ENCODE measurements at regions not wholly inside any gene's neighbourhood (a gene's known extent, or its start where the extent isn't known, plus 50 kb on each side); places are given as distances from the start of the nearest gene placed in this dataset.
A peak's percentile ranks its signal among the peaks of the same experiment; 100 is the strongest.

GRCh38 chr10:110444004-110444337, 53.7 kb upstream of the DUSP5 start:
- Histone ChIP-seq H3K9me3 (ENCODE audit: control insufficient read depth in 4 of 4, insufficient read depth in 3 of 4, low read length in 3 of 4) (no peaks in the 10 kb centered on the region), H3K27me3 (ENCODE audit: control insufficient read depth in 3 of 3, insufficient read depth in 3 of 3, low read length in 2 of 3) (no peaks in the 10 kb centered on the region), H3K27ac (ENCODE audit: low read depth in 1 of 2, low read length in 1 of 2) (no peak overlapping the region), H3K4me1 (ENCODE audit: control insufficient read depth in 5 of 5, insufficient read depth in 5 of 5, low read length in 5 of 5) (peaks cover 0 to 6% (median 0%) of the 10 kb centered on the region in 5 donors), H3K9ac (ENCODE audit: insufficient read depth in 1 of 2, low read length in 2 of 2) (no peak overlapping the region), H3K36me3 (ENCODE audit: control insufficient read depth in 4 of 4, insufficient read depth in 4 of 4, low read length in 4 of 4) (no peaks in the 10 kb centered on the region), H3K4me3 (no peak overlapping the region)
- no peak for TF ChIP-seq CTCF (IDR thresholded peaks at IDR 0.05; ENCODE audit: control extremely low read depth, extremely low read depth)
- DNase-seq (no peak), ATAC-seq (ENCODE audit: insufficient read depth, low FRiP score) (no peak)

- TF ChIP-seq CTCF (IDR thresholded peaks at IDR 0.05; ENCODE audit: control extremely low read depth, extremely low read depth), result no peak
- H3K36me3 ChIP-seq (ENCODE audit: control insufficient read depth in 4 of 4, insufficient read depth in 4 of 4, low read length in 4 of 4), result no peaks in the 10 kb centered on the region
- no peak overlapping the region for H3K9ac ChIP-seq (ENCODE audit: insufficient read depth in 1 of 2, low read length in 2 of 2)
- H3K4me3 ChIP-seq, result no peak overlapping the region
- DNase-seq (no peak), ATAC-seq (ENCODE audit: insufficient read depth, low FRiP score) (no peak)
- H3K27me3 ChIP-seq (ENCODE audit: control insufficient read depth in 3 of 3, insufficient read depth in 3 of 3, low read length in 2 of 3), result no peaks in the 10 kb centered on the region
- H3K27ac ChIP-seq (ENCODE audit: low read depth in 1 of 2, low read length in 1 of 2), result no peak overlapping the region
- no peaks in the 10 kb centered on the region for H3K9me3 ChIP-seq (ENCODE audit: control insufficient read depth in 4 of 4, insufficient read depth in 3 of 4, low read length in 3 of 4)
- 83 to 89% methylated on average over 6 of the region's 6 CpGs for WGBS, 2 donors
- H3K4me1 ChIP-seq (ENCODE audit: control insufficient read depth in 5 of 5, insufficient read depth in 5 of 5, low read length in 5 of 5), result peaks cover 0 to 6% (median 0%) of the 10 kb centered on the region in 5 donors
Measured at GRCh38 chr10:110445871-110446270, 51.8 kb upstream of the DUSP5 start.

GRCh38 chr10:110446277-110446676, 51.4 kb upstream of the DUSP5 start:
- Histone ChIP-seq H3K4me3 (no peak overlapping the region), H3K27me3 (ENCODE audit: control insufficient read depth in 3 of 3, insufficient read depth in 3 of 3, low read length in 2 of 3) (no peaks in the 10 kb centered on the region), H3K27ac (ENCODE audit: low read depth in 1 of 2, low read length in 1 of 2) (no peak overlapping the region), H3K9me3 (ENCODE audit: control insufficient read depth in 4 of 4, insufficient read depth in 3 of 4, low read length in 3 of 4) (no peaks in the 10 kb centered on the region), H3K4me1 (ENCODE audit: control insufficient read depth in 5 of 5, insufficient read depth in 5 of 5, low read length in 5 of 5) (peaks cover 0 to 6% (median 0%) of the 10 kb centered on the region in 5 donors), H3K36me3 (ENCODE audit: control insufficient read depth in 4 of 4, insufficient read depth in 4 of 4, low read length in 4 of 4) (no peaks in the 10 kb centered on the region), H3K9ac (ENCODE audit: insufficient read depth in 1 of 2, low read length in 2 of 2) (no peak overlapping the region)
- no peak for TF ChIP-seq CTCF (IDR thresholded peaks at IDR 0.05; ENCODE audit: control extremely low read depth, extremely low read depth)
- ATAC-seq (ENCODE audit: insufficient read depth, low FRiP score) (no peak), DNase-seq (no peak)
- whole genome bisulfite sequencing, 2 donors, result 93 to 100% methylated on average over 1 of the region's 1 CpG

GRCh38 chr10:110446954-110447608, 50.6 kb upstream of the DUSP5 start:
- no peak overlapping the region for H3K9ac ChIP-seq (ENCODE audit: insufficient read depth in 1 of 2, low read length in 2 of 2)

More at GRCh38 chr10:110446954-110447608, 50.6 kb upstream of the DUSP5 start:
- Histone ChIP-seq H3K27me3 (ENCODE audit: control insufficient read depth in 3 of 3, insufficient read depth in 3 of 3, low read length in 2 of 3) (peaks cover 0 to 4% (median 0%) of the 10 kb centered on the region in 3 donors), H3K27ac (ENCODE audit: low read depth in 1 of 2, low read length in 1 of 2) (peak overlapping the region in 1 of 2 donors; percentile 16), H3K4me3 (no peak overlapping the region), H3K4me1 (ENCODE audit: control insufficient read depth in 5 of 5, insufficient read depth in 5 of 5, low read length in 5 of 5) (peaks cover 0 to 6% (median 0%) of the 10 kb centered on the region in 5 donors), H3K36me3 (ENCODE audit: control insufficient read depth in 4 of 4, insufficient read depth in 4 of 4, low read length in 4 of 4) (no peaks in the 10 kb centered on the region), H3K9me3 (ENCODE audit: control insufficient read depth in 4 of 4, insufficient read depth in 3 of 4, low read length in 3 of 4) (no peaks in the 10 kb centered on the region)
- 38 to 61% methylated on average over 6 of the region's 6 CpGs for WGBS, 2 donors
- ATAC-seq (ENCODE audit: insufficient read depth, low FRiP score) (peak; percentile 72), DNase-seq (no peak)
- TF ChIP-seq CTCF (IDR thresholded peaks at IDR 0.05; ENCODE audit: control extremely low read depth, extremely low read depth), result no peak
